ENCODE measurements at regions not wholly inside any gene's neighbourhood (a gene's known extent, or its start where the extent isn't known, plus 50 kb on each side); places are given as distances from the start of the nearest gene placed in this dataset.

- no peak for TF ChIP-seq POLR2A (IDR thresholded peaks at IDR 0.05)
- TF ChIP-seq EP300 (IDR thresholded peaks at IDR 0.05): no peak
- no peak for TF ChIP-seq CTCF (IDR thresholded peaks at IDR 0.05)
These were observed 115.0 kb downstream of the TSEN15 start for GRCh38 chr1:184166485-184166884.

All from tibial nerve (tissue), 4 donors.